ENCODE measurements at regions not wholly inside any gene's neighbourhood (a gene's known extent, or its start where the extent isn't known, plus 50 kb on each side); places are given as distances from the start of the nearest gene placed in this dataset.

GRCh38 chr2:145086910-145087309, 567.0 kb upstream of the ZEB2 start:
- ATAC-seq, result no peak

- no peak for ATAC-seq
These were observed 565.7 kb upstream of the ZEB2 start for GRCh38 chr2:145085612-145086011.

GRCh38 chr2:145080426-145080825, 560.5 kb upstream of the ZEB2 start:
- no peak for ATAC-seq

- no peak for ATAC-seq
These were observed 559.7 kb upstream of the ZEB2 start for GRCh38 chr2:145079641-145080040.

- no peak for ATAC-seq
These were observed 559.0 kb upstream of the ZEB2 start for GRCh38 chr2:145078923-145079322.

- no peak for ATAC-seq
These were observed 556.2 kb upstream of the ZEB2 start for GRCh38 chr2:145076085-145076484.

- ATAC-seq, result no peak
These were observed 555.6 kb upstream of the ZEB2 start for GRCh38 chr2:145075454-145076062.

GRCh38 chr2:145070703-145071102, 550.8 kb upstream of the ZEB2 start:
- ATAC-seq, result no peak

- no peak for ATAC-seq
These were observed 548.6 kb upstream of the ZEB2 start for GRCh38 chr2:145068509-145068908.

- no peak for ATAC-seq
These were observed 547.7 kb upstream of the ZEB2 start for GRCh38 chr2:145067549-145068030.

GRCh38 chr2:145066856-145067548, 547.1 kb upstream of the ZEB2 start:
- no peak for ATAC-seq

GRCh38 chr2:145066151-145066661, 546.3 kb upstream of the ZEB2 start:
- ATAC-seq, result no peak

GRCh38 chr2:145065342-145065741, 545.4 kb upstream of the ZEB2 start:
- ATAC-seq, result no peak

- no peak for ATAC-seq
These were observed 544.6 kb upstream of the ZEB2 start for GRCh38 chr2:145064511-145064910.

GRCh38 chr2:145060876-145061275, 541.0 kb upstream of the ZEB2 start:
- no peak for ATAC-seq

GRCh38 chr2:145059914-145060313, 540.0 kb upstream of the ZEB2 start:
- no peak for ATAC-seq

GRCh38 chr2:145059343-145059742, 539.4 kb upstream of the ZEB2 start:
- no peak for ATAC-seq

- no peak for ATAC-seq
These were observed 538.5 kb upstream of the ZEB2 start for GRCh38 chr2:145058457-145058856.

- ATAC-seq, result no peak
These were observed 535.7 kb upstream of the ZEB2 start for GRCh38 chr2:145055651-145056050.

- ATAC-seq, result no peak
These were observed 530.2 kb upstream of the ZEB2 start for GRCh38 chr2:145050134-145050533.

GRCh38 chr2:145049475-145049874, 529.6 kb upstream of the ZEB2 start:
- no peak for ATAC-seq

GRCh38 chr2:145047554-145047953, 527.6 kb upstream of the ZEB2 start:
- ATAC-seq, result no peak

GRCh38 chr2:145044491-145044890, 524.6 kb upstream of the ZEB2 start:
- no peak for ATAC-seq

GRCh38 chr2:145043399-145043834, 523.5 kb upstream of the ZEB2 start:
- ATAC-seq, result no peak
